ENCODE measurements at regions not wholly inside any gene's neighbourhood (a gene's known extent, or its start where the extent isn't known, plus 50 kb on each side); places are given as distances from the start of the nearest gene placed in this dataset.

DNA sequence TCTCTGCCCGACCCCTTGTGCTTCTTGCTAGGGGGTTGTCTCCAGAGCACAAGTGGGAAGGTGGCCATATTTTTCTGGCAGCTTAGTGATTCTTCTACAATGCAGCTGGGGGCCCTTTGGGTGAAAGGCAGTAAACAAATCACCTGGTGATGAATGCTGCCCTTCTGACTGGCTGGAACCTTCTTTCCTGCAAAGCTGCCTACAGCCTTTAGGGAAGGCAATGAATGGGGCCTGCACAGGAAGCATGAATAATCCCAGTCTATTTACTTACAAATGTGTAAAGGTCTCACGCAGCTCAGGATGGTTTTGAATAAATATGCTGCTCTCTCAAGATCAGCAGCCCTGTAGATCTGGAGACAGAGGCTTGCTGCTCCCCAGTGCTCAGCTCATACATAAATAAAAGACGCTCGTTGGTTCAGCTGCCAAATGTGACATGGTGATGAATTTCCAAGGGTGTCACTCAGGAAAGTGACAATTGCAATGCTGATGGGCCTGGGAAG lies 289.2 kb downstream of the TDRD15 start:
- ATAC-seq (ENCODE audit: low read depth) = peak; percentile 87
- Histone ChIP-seq H3K9ac (ENCODE audit: low read depth, low read length) (no peak overlapping the region), H3K9me1 (ENCODE audit: insufficient read depth, low read length) (peaks cover 7% of the 10 kb centered on the region), H3K4me3 (ENCODE audit: insufficient read depth, low read depth, low read length) (no peak overlapping the region), H3K23ac (ENCODE audit: low read depth, low read length) (peak overlapping the region; percentile 47), H3K4me1 (ENCODE audit: control insufficient read depth, insufficient read depth, low read length) (peaks cover 13% of the 10 kb centered on the region), H3K18ac (ENCODE audit: low read depth, low read length) (peak overlapping the region; percentile 88), H3K27me3 (ENCODE audit: control insufficient read depth, insufficient read depth, low read length) (no peaks in the 10 kb centered on the region), H4K5ac (ENCODE audit: low read depth, low read length) (peak overlapping the region; percentile 71), H2AK5ac (ENCODE audit: low read depth, low read length) (peak overlapping the region; percentile 76), H2AK9ac (replicated peaks; ENCODE audit: low read depth, low read length, poor library complexity) (peak overlapping the region; percentile 21), H3K79me1 (ENCODE audit: low read depth in 1 of 2, low read length in 2 of 2) (no peaks in the 10 kb centered on the region), H2BK120ac (ENCODE audit: low read depth, low read length) (peak overlapping the region; percentile 69), H3K36me3 (ENCODE audit: control insufficient read depth, insufficient read depth, low read length) (no peaks in the 10 kb centered on the region), H3K56ac (ENCODE audit: extremely low read depth, insufficient read depth, low read length) (peak overlapping the region; percentile 37; the same call in 1 of the 2 replicates), H2BK15ac (ENCODE audit: low read depth, low read length) (peak overlapping the region; percentile 58; the same call in 1 of the 3 replicates), H4K20me1 (ENCODE audit: insufficient read depth, low read length) (no peaks in the 10 kb centered on the region), H3K9me3 (ENCODE audit: control insufficient read depth, insufficient read depth, low read length) (no peaks in the 10 kb centered on the region; the same call in 1 of the 2 replicates), H3K14ac (replicated peaks; ENCODE audit: low read depth, low read length) (no peak overlapping the region; the same call in 1 of the 2 replicates), H2BK5ac (ENCODE audit: low read depth, low read length, poor library complexity, severe bottlenecking) (peak overlapping the region; percentile 62), H3K4ac (ENCODE audit: low read depth, low read length) (peak overlapping the region; percentile 84), H3K4me2 (ENCODE audit: low read depth, low read length) (peak overlapping the region; percentile 47; the same call in 1 of the 2 replicates), H2AFZ (replicated peaks; ENCODE audit: low read length, poor library complexity) (peak overlapping the region; percentile 26), H2BK20ac (ENCODE audit: low read depth, low read length) (peak overlapping the region; percentile 94), H4K91ac (ENCODE audit: insufficient read depth, low read depth, low read length) (peak overlapping the region; percentile 83; the same call in 1 of the 2 replicates), H4K8ac (ENCODE audit: low read depth in 2 of 2, low read length in 2 of 2) (peak overlapping the region in 1 of 2 experiments; percentile 71; a peak in 2 of 4 replicates), H3K27ac (ENCODE audit: insufficient read depth, low read length) (peak overlapping the region; percentile 75; the same call in 1 of the 2 replicates)
- in situ Hi-C loops (cut with MboI; ENCODE audit: low sequenced_read_pairs) (no loop called here), dilution Hi-C loops (cut with HindIII; ENCODE audit: low sequenced_read_pairs, unreplicated experiment) (no loop called here), intact Hi-C loops (cut with micrococcal nuclease) (no loop called here)
- POLR2A ChIA-PET (ENCODE audit: unreplicated experiment) = interaction anchor here (1.1 kb wide), 1 partner anchor 230 kb away, joined by 4 read pairs; no protein-coding TSS in a partner anchor
- no TSS peak for BruUV-seq (replicated peaks)
- DNase-seq = peak; percentile 85
- TF ChIP-seq MXI1 (IDR thresholded peaks at IDR 0.05; ENCODE audit: borderline replicate concordance, low read depth, low read length) (no peak), FOS (IDR thresholded peaks at IDR 0.05; ENCODE audit: low read depth, low read length) (0 out of 2 replicates have a peak, but pooled peaks have one; percentile 5)
- TF ChIP-seq, protein P1, sequence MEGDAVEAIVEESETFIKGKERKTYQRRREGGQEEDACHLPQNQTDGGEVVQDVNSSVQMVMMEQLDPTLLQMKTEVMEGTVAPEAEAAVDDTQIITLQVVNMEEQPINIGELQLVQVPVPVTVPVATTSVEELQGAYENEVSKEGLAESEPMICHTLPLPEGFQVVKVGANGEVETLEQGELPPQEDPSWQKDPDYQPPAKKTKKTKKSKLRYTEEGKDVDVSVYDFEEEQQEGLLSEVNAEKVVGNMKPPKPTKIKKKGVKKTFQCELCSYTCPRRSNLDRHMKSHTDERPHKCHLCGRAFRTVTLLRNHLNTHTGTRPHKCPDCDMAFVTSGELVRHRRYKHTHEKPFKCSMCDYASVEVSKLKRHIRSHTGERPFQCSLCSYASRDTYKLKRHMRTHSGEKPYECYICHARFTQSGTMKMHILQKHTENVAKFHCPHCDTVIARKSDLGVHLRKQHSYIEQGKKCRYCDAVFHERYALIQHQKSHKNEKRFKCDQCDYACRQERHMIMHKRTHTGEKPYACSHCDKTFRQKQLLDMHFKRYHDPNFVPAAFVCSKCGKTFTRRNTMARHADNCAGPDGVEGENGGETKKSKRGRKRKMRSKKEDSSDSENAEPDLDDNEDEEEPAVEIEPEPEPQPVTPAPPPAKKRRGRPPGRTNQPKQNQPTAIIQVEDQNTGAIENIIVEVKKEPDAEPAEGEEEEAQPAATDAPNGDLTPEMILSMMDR (conservative IDR thresholded peaks at IDR 0.05; ENCODE audit: low read depth, low read length) = 0 out of 2 replicates have a peak, but pooled peaks have one; percentile 0
- WGBS, 2 experiments (ENCODE audit: extremely low coverage in 2 of 2, insufficient read length in 1 of 2) = 0% methylated on average over 2 of the region's 4 CpGs; no CpG with 5 or more reads in 1 of the 2 experiments
- CTCF ChIA-PET = interaction anchor here (0.9 to 1.4 kb wide), 3 partner anchors 9 to 23 kb away, joined by 3 to 5 read pairs (median 4); no protein-coding TSS in a partner anchor

All from IMR-90 (cell line).